HCT116 (cell line): ENCODE measurements at regions not wholly inside any gene's neighbourhood (a gene's known extent, or its start where the extent isn't known, plus 50 kb on each side); places are given as distances from the start of the nearest gene placed in this dataset.

Experiments
- ATAC-seq: fragments of 200-7000 bp; cut with Tn5 transposase; 2 replicates; pipeline ENCODE4 v1.9.1; 2020; ENCODE audit warnings: mild to moderate bottlenecking, moderate library complexity
- BruUV-seq: library from RNA; stranded (reverse); fragments of 400-500 nt; replicated peaks from 2 replicates; lab custom pipeline; 2021; lab: Mats Ljungman, UMichigan
- CTCF ChIA-PET: fragments of 300-600 bp; sonication (Branson Sonifier 250); formaldehyde crosslinking; loops from one replicate; lab custom pipeline; 2021; ENCODE audit warnings: antibody characterized with exemption; lab: Charles Lee
- POLR2A ChIA-PET: fragments of 300-600, 350-600 bp; sonication (Branson Sonifier 250); formaldehyde crosslinking; loops from one replicate; lab custom pipeline; 2021; ENCODE audit warnings: antibody characterized with exemption; lab: Charles Lee
- RAD21 ChIA-PET, 2 experiments: fragments of 300-600 bp; sonication (Branson Sonifier 250); formaldehyde crosslinking; loops; one replicate each; lab custom pipeline; 2023; ENCODE audit warnings: low total read pairs in 2 of 2; ENCODE audit not compliant: uncharacterized antibody in 2 of 2, unreplicated experiment in 2 of 2, low non-redundant PET in 1 of 2; lab: Charles Lee
- DNase-seq: peaks from one replicate; pipeline ENCODE4 v3.0.0-alpha.2; 2010; ENCODE audit warnings: low read depth, low spot score
- H2AFZ ChIP-seq: fragments of 200-600 bp; shearing (Covaris generic), sonication (generic); 2 replicates; pipeline ENCODE4 v1.6.1; 2017; ENCODE audit warnings: low read depth, mixed run types, mixed read lengths, antibody characterized with exemption, low read length; ENCODE audit not compliant: poor library complexity, severe bottlenecking
- H3K27ac ChIP-seq: 2 replicates; pipeline ENCODE4 v1.5.1; 2012; ENCODE audit warnings: low read depth, low read length
- H3K27me3 ChIP-seq: fragments of 200-600 bp; sonication (generic); 2 replicates; pipeline ENCODE4 v1.6.1; 2016; ENCODE audit warnings: mixed run types, low read length, mixed read lengths; ENCODE audit not compliant: insufficient read depth
- H3K36me3 ChIP-seq, 2 experiments: fragments of 200-500 bp in 1 of 2; fragments of 200-600 bp in 1 of 2; sonication (Bioruptor generic) in 1 of 2; sonication (generic) in 1 of 2; 2 replicates each; pipeline versions ENCODE4 v1.5.1 to v1.6.1; 2014 to 2016; ENCODE audit warnings: low read length in 2 of 2, inconsistent platforms in 1 of 2, mixed read lengths in 1 of 2, mixed run types in 1 of 2; ENCODE audit not compliant: insufficient read depth in 2 of 2, control insufficient read depth in 1 of 2
- H3K4me1 ChIP-seq, 2 experiments: fragments of 200-600 bp in 1 of 2; sonication (generic) in 1 of 2; 2 replicates each; pipeline versions ENCODE4 v1.5.1 to v1.6.1; 2012 to 2017; ENCODE audit warnings: low read length in 2 of 2, inconsistent platforms in 1 of 2, mild to moderate bottlenecking in 1 of 2, mixed read lengths in 1 of 2, mixed run types in 1 of 2, moderate library complexity in 1 of 2; ENCODE audit not compliant: insufficient read depth in 2 of 2, control insufficient read depth in 1 of 2
- H3K4me2 ChIP-seq: fragments of 200-600 bp; sonication (generic); 2 replicates; pipeline ENCODE4 v1.6.1; 2017; ENCODE audit warnings: mixed run types, low read length, mixed read lengths
- H3K4me3 ChIP-seq, 2 experiments: fragments of 200-600 bp in 1 of 2; sonication (generic) in 1 of 2; replicated peaks in 1 of 2; 2 replicates each; pipeline ENCODE4 v1.5.1; 2011 to 2016; ENCODE audit warnings: low read length in 2 of 2, control low read depth in 1 of 2, low read depth in 1 of 2, mild to moderate bottlenecking in 1 of 2, mixed read lengths in 1 of 2, mixed run types in 1 of 2
- H3K79me2 ChIP-seq: fragments of 200-600 bp; sonication (generic); 2 replicates; pipeline ENCODE4 v1.6.1; 2017; ENCODE audit warnings: mild to moderate bottlenecking, mixed run types, low read length, moderate library complexity, mixed read lengths; ENCODE audit not compliant: insufficient read depth
- H3K9ac ChIP-seq: fragments of 200-600 bp; sonication (generic); 2 replicates; pipeline ENCODE4 v1.6.1; 2016; ENCODE audit warnings: low read length, mixed read lengths
- H3K9me2 ChIP-seq: fragments of 200-600 bp; sonication (generic), shearing (Covaris generic); 2 replicates; pipeline ENCODE4 v1.6.1; 2017; ENCODE audit warnings: mixed run types, mild to moderate bottlenecking, moderate library complexity; ENCODE audit not compliant: insufficient read depth
- H3K9me3 ChIP-seq, 2 experiments: fragments of 200-500 bp in 1 of 2; fragments of 200-600 bp in 1 of 2; sonication (Bioruptor generic) in 1 of 2; sonication (generic) in 1 of 2; 2 replicates each; pipeline ENCODE4 v1.6.1; 2014 to 2017; ENCODE audit warnings: low read length in 2 of 2, mixed read lengths in 2 of 2, inconsistent platforms in 1 of 2, low read depth in 1 of 2, mild to moderate bottlenecking in 1 of 2, mixed run types in 1 of 2, moderate library complexity in 1 of 2; ENCODE audit not compliant: control insufficient read depth in 1 of 2, insufficient read depth in 1 of 2
- H4K20me1 ChIP-seq: fragments of 200-600 bp; sonication (generic), shearing (Covaris generic); 2 replicates; pipeline ENCODE4 v1.6.1; 2017; ENCODE audit warnings: mixed run types, mild to moderate bottlenecking, moderate library complexity; ENCODE audit not compliant: insufficient read depth
- CBX3 ChIP-seq: IDR thresholded peaks from 2 replicates; pipeline ENCODE4 v1.6.1; 2012; ENCODE audit warnings: low read depth
- CEBPB ChIP-seq: IDR thresholded peaks from 2 replicates; pipeline ENCODE4 v1.6.1; 2012; ENCODE audit warnings: low read depth
- JUND ChIP-seq: IDR thresholded peaks from 2 replicates; pipeline ENCODE4 v1.6.1; 2012
- POLR2AphosphoS5 ChIP-seq: IDR thresholded peaks from 2 replicates; pipeline ENCODE4 v1.6.1; 2011; ENCODE audit warnings: mild to moderate bottlenecking, low read depth, low read length, moderate library complexity
- RAD21 ChIP-seq: IDR thresholded peaks from 2 replicates; pipeline ENCODE4 v1.6.1; 2012; ENCODE audit warnings: low read depth, mild to moderate bottlenecking
- SIN3A ChIP-seq: IDR thresholded peaks from 2 replicates; pipeline ENCODE4 v1.6.1; 2012; ENCODE audit warnings: low read depth
- SRF ChIP-seq: IDR thresholded peaks from 2 replicates; pipeline ENCODE4 v1.6.1; 2012; ENCODE audit warnings: low read depth
- TCF7L2 ChIP-seq: IDR thresholded peaks from 2 replicates; pipeline ENCODE4 v1.7.0; 2011; ENCODE audit warnings: borderline replicate concordance, inconsistent platforms; ENCODE audit not compliant: insufficient read depth, insufficient read length; ENCODE audit errors: extremely low read depth
- intact Hi-C: fragments of 100-400 bp; cut with micrococcal nuclease; formaldehyde crosslinking; loops from 2 replicates; pipeline ENCODE4 v1.10.0; 2022
- TF ChIP-seq, protein P1 (sequence below): IDR thresholded peaks from 2 replicates; pipeline ENCODE4 v1.6.1; 2011; ENCODE audit warnings: mild to moderate bottlenecking, low read length, moderate library complexity; ENCODE audit not compliant: insufficient replicate concordance; ENCODE audit errors: extremely low read depth
- TF ChIP-seq, protein P2 (sequence below): IDR thresholded peaks from 2 replicates; pipeline ENCODE4 v1.6.1; 2012; ENCODE audit warnings: low read depth
- TF ChIP-seq, protein P3 (sequence below): IDR thresholded peaks from 2 replicates; pipeline ENCODE4 v1.6.1; 2012

DNA sequence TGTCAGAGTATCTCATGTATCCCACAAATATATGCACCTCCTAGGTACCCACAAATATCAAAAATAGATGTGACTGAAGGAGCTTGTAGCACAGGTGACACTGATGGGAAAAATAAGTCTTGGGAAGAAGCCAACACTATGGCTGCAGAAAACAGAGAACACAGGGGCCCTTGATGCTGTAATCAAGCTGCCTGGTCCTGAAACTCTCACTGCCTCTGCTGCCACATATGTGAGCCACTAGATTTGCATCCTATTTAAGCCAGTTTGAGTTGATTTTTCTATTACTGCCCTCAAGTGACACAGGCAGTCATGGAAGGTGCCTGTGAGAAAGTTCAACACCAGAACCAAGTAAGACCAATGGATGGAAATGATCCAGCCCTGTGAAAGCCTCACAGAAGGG, 720.8 kb downstream of the UQCRFS1 start:
- Histone ChIP-seq H3K27me3 (no peaks in the 10 kb centered on the region), H3K4me1 (no peaks in the 10 kb centered on the region), H3K9me2 (no peaks in the 10 kb centered on the region), H4K20me1 (no peaks in the 10 kb centered on the region), H3K4me3 (no peak overlapping the region), H3K9ac (no peak overlapping the region), H2AFZ (no peak overlapping the region), H3K36me3 (no peaks in the 10 kb centered on the region), H3K4me2 (no peak overlapping the region), H3K9me3 (peaks cover 20 to 23% of the 10 kb centered on the region in 2 experiments; a peak in 2 of 4 replicates), H3K79me2 (no peaks in the 10 kb centered on the region), H3K27ac (no peak overlapping the region)
- ATAC-seq (no peak), DNase-seq (no peak)
- TF ChIP-seq, protein P1, sequence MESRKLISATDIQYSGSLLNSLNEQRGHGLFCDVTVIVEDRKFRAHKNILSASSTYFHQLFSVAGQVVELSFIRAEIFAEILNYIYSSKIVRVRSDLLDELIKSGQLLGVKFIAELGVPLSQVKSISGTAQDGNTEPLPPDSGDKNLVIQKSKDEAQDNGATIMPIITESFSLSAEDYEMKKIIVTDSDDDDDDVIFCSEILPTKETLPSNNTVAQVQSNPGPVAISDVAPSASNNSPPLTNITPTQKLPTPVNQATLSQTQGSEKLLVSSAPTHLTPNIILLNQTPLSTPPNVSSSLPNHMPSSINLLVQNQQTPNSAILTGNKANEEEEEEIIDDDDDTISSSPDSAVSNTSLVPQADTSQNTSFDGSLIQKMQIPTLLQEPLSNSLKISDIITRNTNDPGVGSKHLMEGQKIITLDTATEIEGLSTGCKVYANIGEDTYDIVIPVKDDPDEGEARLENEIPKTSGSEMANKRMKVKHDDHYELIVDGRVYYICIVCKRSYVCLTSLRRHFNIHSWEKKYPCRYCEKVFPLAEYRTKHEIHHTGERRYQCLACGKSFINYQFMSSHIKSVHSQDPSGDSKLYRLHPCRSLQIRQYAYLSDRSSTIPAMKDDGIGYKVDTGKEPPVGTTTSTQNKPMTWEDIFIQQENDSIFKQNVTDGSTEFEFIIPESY = no peak
- no peak for TF ChIP-seq SIN3A
- TF ChIP-seq, protein P2, sequence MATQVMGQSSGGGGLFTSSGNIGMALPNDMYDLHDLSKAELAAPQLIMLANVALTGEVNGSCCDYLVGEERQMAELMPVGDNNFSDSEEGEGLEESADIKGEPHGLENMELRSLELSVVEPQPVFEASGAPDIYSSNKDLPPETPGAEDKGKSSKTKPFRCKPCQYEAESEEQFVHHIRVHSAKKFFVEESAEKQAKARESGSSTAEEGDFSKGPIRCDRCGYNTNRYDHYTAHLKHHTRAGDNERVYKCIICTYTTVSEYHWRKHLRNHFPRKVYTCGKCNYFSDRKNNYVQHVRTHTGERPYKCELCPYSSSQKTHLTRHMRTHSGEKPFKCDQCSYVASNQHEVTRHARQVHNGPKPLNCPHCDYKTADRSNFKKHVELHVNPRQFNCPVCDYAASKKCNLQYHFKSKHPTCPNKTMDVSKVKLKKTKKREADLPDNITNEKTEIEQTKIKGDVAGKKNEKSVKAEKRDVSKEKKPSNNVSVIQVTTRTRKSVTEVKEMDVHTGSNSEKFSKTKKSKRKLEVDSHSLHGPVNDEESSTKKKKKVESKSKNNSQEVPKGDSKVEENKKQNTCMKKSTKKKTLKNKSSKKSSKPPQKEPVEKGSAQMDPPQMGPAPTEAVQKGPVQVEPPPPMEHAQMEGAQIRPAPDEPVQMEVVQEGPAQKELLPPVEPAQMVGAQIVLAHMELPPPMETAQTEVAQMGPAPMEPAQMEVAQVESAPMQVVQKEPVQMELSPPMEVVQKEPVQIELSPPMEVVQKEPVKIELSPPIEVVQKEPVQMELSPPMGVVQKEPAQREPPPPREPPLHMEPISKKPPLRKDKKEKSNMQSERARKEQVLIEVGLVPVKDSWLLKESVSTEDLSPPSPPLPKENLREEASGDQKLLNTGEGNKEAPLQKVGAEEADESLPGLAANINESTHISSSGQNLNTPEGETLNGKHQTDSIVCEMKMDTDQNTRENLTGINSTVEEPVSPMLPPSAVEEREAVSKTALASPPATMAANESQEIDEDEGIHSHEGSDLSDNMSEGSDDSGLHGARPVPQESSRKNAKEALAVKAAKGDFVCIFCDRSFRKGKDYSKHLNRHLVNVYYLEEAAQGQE = no peak
- TF ChIP-seq TCF7L2 = no peak
- no peak for TF ChIP-seq CEBPB
- TF ChIP-seq SRF = no peak
- TF ChIP-seq POLR2AphosphoS5 = no peak
- no peak for TF ChIP-seq RAD21
- TF ChIP-seq JUND = no peak
- no peak for TF ChIP-seq CBX3
- TF ChIP-seq, protein P3, sequence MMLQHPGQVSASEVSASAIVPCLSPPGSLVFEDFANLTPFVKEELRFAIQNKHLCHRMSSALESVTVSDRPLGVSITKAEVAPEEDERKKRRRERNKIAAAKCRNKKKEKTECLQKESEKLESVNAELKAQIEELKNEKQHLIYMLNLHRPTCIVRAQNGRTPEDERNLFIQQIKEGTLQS = no peak
- intact Hi-C loops = no loop called here
- ChIA-PET CTCF (no interaction called here), POLR2A (no interaction called here), RAD21 (no interaction called here)
- BruUV-seq = no TSS peak
